ENCODE measurements at regions not wholly inside any gene's neighbourhood (a gene's known extent, or its start where the extent isn't known, plus 50 kb on each side); places are given as distances from the start of the nearest gene placed in this dataset.

- Histone ChIP-seq H3K56ac (ENCODE audit: insufficient read length, low read depth, low read length) (no peak overlapping the region), H2BK120ac (ENCODE audit: low read depth, low read length, poor library complexity, severe bottlenecking) (no peak overlapping the region), H2BK15ac (ENCODE audit: low read depth, low read length) (no peak overlapping the region), H3K79me2 (ENCODE audit: insufficient read depth, low read length) (no peaks in the 10 kb centered on the region), H3K9ac (ENCODE audit: extremely low read depth, insufficient read length, low read length) (no peak overlapping the region), H2BK12ac (ENCODE audit: insufficient read length, low read depth, low read length) (no peak overlapping the region), H3K4me1 (ENCODE audit: insufficient read depth, low read length) (no peaks in the 10 kb centered on the region), H3K9me3 (ENCODE audit: control insufficient read depth, low read depth, low read length) (no peaks in the 10 kb centered on the region), H3K23ac (ENCODE audit: insufficient read length, low read depth, low read length) (no peak overlapping the region), H3T11ph (ENCODE audit: low read length) (no peak overlapping the region), H3K27me3 (ENCODE audit: insufficient read depth, low read length) (no peaks in the 10 kb centered on the region), H2AFZ (ENCODE audit: low read length) (no peak overlapping the region), H3K4ac (ENCODE audit: low read depth, low read length) (no peak overlapping the region), H2BK20ac (ENCODE audit: low read depth, low read length, poor library complexity, severe bottlenecking) (no peak overlapping the region), H3K4me2 (ENCODE audit: insufficient read depth, insufficient read length, low read length) (no peak overlapping the region), H3K23me2 (ENCODE audit: insufficient read length, low read depth, low read length, poor library complexity, severe bottlenecking) (no peaks in the 10 kb centered on the region), H3K79me1 (ENCODE audit: insufficient read depth, low read depth, low read length, poor library complexity, severe bottlenecking) (no peaks in the 10 kb centered on the region), H4K91ac (ENCODE audit: insufficient read length, low read depth, low read length) (no peak overlapping the region), H4K8ac (replicated peaks; ENCODE audit: insufficient read length, low read depth, low read length) (no peak overlapping the region), H2BK5ac (ENCODE audit: insufficient read length, low read length) (no peak overlapping the region), H3K18ac (ENCODE audit: insufficient read length, low read depth, low read length) (no peak overlapping the region), H2AK5ac (ENCODE audit: insufficient read length, low read length) (no peak overlapping the region), H4K20me1 (ENCODE audit: control insufficient read depth, insufficient read depth, insufficient read length) (no peaks in the 10 kb centered on the region), H4K5ac (ENCODE audit: insufficient read length, low read depth, low read length) (no peak overlapping the region), H3K14ac (ENCODE audit: insufficient read depth, low read length) (no peak overlapping the region), H3K27ac (ENCODE audit: insufficient read length, low read depth, low read length) (no peak overlapping the region)
- Mint-ChIP-seq H3K9me3 (peaks cover 11 to 15% of the 10 kb centered on the region in 2 experiments; a peak in 4 of 5 replicates), H3K27me3 (ENCODE audit: low read depth) (no peaks in the 10 kb centered on the region), H3K4me1 (peaks cover 4 to 7% of the 10 kb centered on the region in 2 experiments), H3K27ac (no peak overlapping the region), H3K4me3 (no peak overlapping the region), H3K36me3 (ENCODE audit: insufficient read depth in 1 of 3, low read depth in 3 of 3) (peaks cover 0 to 14% (median 9%) of the 10 kb centered on the region in 3 experiments; a peak in 5 of 7 replicates)
- no peak for TF ChIP-seq CTCF (conservative IDR thresholded peaks at IDR 0.05)
- no CpG with 5 or more reads among the region's 3 CpGs for WGBS (ENCODE audit: extremely low coverage, insufficient read length, low lambda C conversion rate)
- DNase-seq = no peak
Observed at GRCh38 chr15:81981908-81982307, 63.9 kb downstream of the MEX3B start.

All from H9 (cell line).